ENCODE measurements at regions not wholly inside any gene's neighbourhood (a gene's known extent, or its start where the extent isn't known, plus 50 kb on each side); places are given as distances from the start of the nearest gene placed in this dataset.
A peak's percentile ranks its signal among the peaks of the same experiment; 100 is the strongest.
"Not testable (repeated sequence)": the region's sequence is repeated elsewhere in the genome, so short reads cannot be mapped to it uniquely, and the experiment has no call there.

GRCh38 chr3:159881828-159882309 lies 106.8 kb upstream of the IL12A start:
- H3K4me3 ChIP-seq (ENCODE audit: low read length): no peak overlapping the region
- peak; percentile 99 for DNase-seq (ENCODE audit: low read depth)
- TF ChIP-seq CTCF (IDR thresholded peaks at IDR 0.05; ENCODE audit: insufficient read depth, low read depth, low read length, missing control alignments): no peak

GRCh38 chr3:159882367-159882766 lies 106.3 kb upstream of the IL12A start:
- no peak for TF ChIP-seq CTCF (IDR thresholded peaks at IDR 0.05; ENCODE audit: insufficient read depth, low read depth, low read length, missing control alignments)
- DNase-seq (ENCODE audit: low read depth): no peak
- no peak overlapping the region for H3K4me3 ChIP-seq (ENCODE audit: low read length)

- H3K4me3 ChIP-seq (ENCODE audit: low read length): no peak overlapping the region
- peak; percentile 72 for DNase-seq (ENCODE audit: low read depth)
- TF ChIP-seq CTCF (IDR thresholded peaks at IDR 0.05; ENCODE audit: insufficient read depth, low read depth, low read length, missing control alignments): no peak
These were observed 105.5 kb upstream of the IL12A start for GRCh38 chr3:159882790-159883779.

- peak; percentile 44 for TF ChIP-seq CTCF (IDR thresholded peaks at IDR 0.05; ENCODE audit: insufficient read depth, low read depth, low read length, missing control alignments)
- no peak overlapping the region for H3K4me3 ChIP-seq (ENCODE audit: low read length)
- peak; percentile 58 for DNase-seq (ENCODE audit: low read depth)
These were observed 103.8 kb upstream of the IL12A start for GRCh38 chr3:159884661-159885402.

- TF ChIP-seq CTCF (IDR thresholded peaks at IDR 0.05; ENCODE audit: insufficient read depth, low read depth, low read length, missing control alignments): no peak
- no peak for DNase-seq (ENCODE audit: low read depth)
- no peak overlapping the region for H3K4me3 ChIP-seq (ENCODE audit: low read length)
These were observed 102.6 kb upstream of the IL12A start for GRCh38 chr3:159886050-159886449.

GRCh38 chr3:159886530-159886929 lies 102.1 kb upstream of the IL12A start:
- H3K4me3 ChIP-seq (ENCODE audit: low read length); DNase-seq (ENCODE audit: low read depth): not testable (repeated sequence)

GRCh38 chr3:159887168-159887567 lies 101.5 kb upstream of the IL12A start:
- H3K4me3 ChIP-seq (ENCODE audit: low read length): no peak overlapping the region
- TF ChIP-seq CTCF (IDR thresholded peaks at IDR 0.05; ENCODE audit: insufficient read depth, low read depth, low read length, missing control alignments): no peak
- no peak for DNase-seq (ENCODE audit: low read depth)
